ENCODE measurements at regions not wholly inside any gene's neighbourhood (a gene's known extent, or its start where the extent isn't known, plus 50 kb on each side); places are given as distances from the start of the nearest gene placed in this dataset.
"Not testable (repeated sequence)": the region's sequence is repeated elsewhere in the genome, so short reads cannot be mapped to it uniquely, and the experiment has no call there.

- no peaks in the 10 kb centered on the region for H3K27me3 Mint-ChIP-seq
- H3K4me1 Mint-ChIP-seq: no peaks in the 10 kb centered on the region
Observed at GRCh38 chr5:104845541-104845940, 1283.0 kb upstream of the NUDT12 start.

GRCh38 chr5:104843822-104844221 is 1281.2 kb upstream of the NUDT12 start:
- ATAC-seq: no peak
- H3K27me3 Mint-ChIP-seq: no peaks in the 10 kb centered on the region
- DNase-seq: no peak
- no peak overlapping the region for H3K4me3 Mint-ChIP-seq
- H3K27ac Mint-ChIP-seq: no peak overlapping the region
- H3K4me1 Mint-ChIP-seq: no peaks in the 10 kb centered on the region
- no peaks in the 10 kb centered on the region for H3K9me3 Mint-ChIP-seq
- H3K36me3 Mint-ChIP-seq (ENCODE audit: low read depth): no peaks in the 10 kb centered on the region

More at GRCh38 chr5:104845541-104845940, 1283.0 kb upstream of the NUDT12 start:
- H3K36me3 Mint-ChIP-seq (ENCODE audit: low read depth): no peaks in the 10 kb centered on the region
- ATAC-seq: no peak
- no peak overlapping the region for H3K27ac Mint-ChIP-seq
- no peak for DNase-seq
- H3K9me3 Mint-ChIP-seq: no peaks in the 10 kb centered on the region
- no peak overlapping the region for H3K4me3 Mint-ChIP-seq

GRCh38 chr5:104840284-104840683 is 1277.7 kb upstream of the NUDT12 start:
- H3K4me1 Mint-ChIP-seq: no peaks in the 10 kb centered on the region
- H3K27ac Mint-ChIP-seq: no peak overlapping the region
- ATAC-seq (no peak), DNase-seq (no peak)
- H3K27me3 Mint-ChIP-seq: no peaks in the 10 kb centered on the region
- H3K36me3 Mint-ChIP-seq (ENCODE audit: low read depth): no peaks in the 10 kb centered on the region
- no peaks in the 10 kb centered on the region for H3K9me3 Mint-ChIP-seq
- no peak overlapping the region for H3K4me3 Mint-ChIP-seq

GRCh38 chr5:104831515-104831914 is 1268.9 kb upstream of the NUDT12 start:
- not testable (repeated sequence) for H3K4me3 Mint-ChIP-seq; H3K4me1 Mint-ChIP-seq; ATAC-seq; H3K27me3 Mint-ChIP-seq; DNase-seq; H3K36me3 Mint-ChIP-seq (ENCODE audit: low read depth); H3K27ac Mint-ChIP-seq
- H3K9me3 Mint-ChIP-seq: peaks cover 20% of the 10 kb centered on the region

- Mint-ChIP-seq H3K27ac (no peak overlapping the region), H3K4me3 (no peak overlapping the region), H3K36me3 (ENCODE audit: low read depth) (no peaks in the 10 kb centered on the region), H3K4me1 (no peaks in the 10 kb centered on the region), H3K9me3 (no peaks in the 10 kb centered on the region), H3K27me3 (no peaks in the 10 kb centered on the region)
- DNase-seq: no peak
- no peak for ATAC-seq
Observed at GRCh38 chr5:104821606-104822005, 1259.0 kb upstream of the NUDT12 start.

- no peaks in the 10 kb centered on the region for H3K36me3 Mint-ChIP-seq (ENCODE audit: low read depth)
- H3K4me1 Mint-ChIP-seq: no peaks in the 10 kb centered on the region
- H3K9me3 Mint-ChIP-seq: no peaks in the 10 kb centered on the region
- no peaks in the 10 kb centered on the region for H3K27me3 Mint-ChIP-seq
- no peak overlapping the region for H3K27ac Mint-ChIP-seq
- DNase-seq: no peak
- no peak overlapping the region for H3K4me3 Mint-ChIP-seq
- ATAC-seq: no peak
Observed at GRCh38 chr5:104817127-104817526, 1254.5 kb upstream of the NUDT12 start.

- H3K27ac Mint-ChIP-seq: no peak overlapping the region
- H3K36me3 Mint-ChIP-seq (ENCODE audit: low read depth): no peaks in the 10 kb centered on the region
- H3K4me3 Mint-ChIP-seq: no peak overlapping the region
- no peaks in the 10 kb centered on the region for H3K27me3 Mint-ChIP-seq
- no peak for DNase-seq
- H3K4me1 Mint-ChIP-seq: no peaks in the 10 kb centered on the region
- H3K9me3 Mint-ChIP-seq: peaks cover 5% of the 10 kb centered on the region
- ATAC-seq: no peak
Observed at GRCh38 chr5:104815212-104815611, 1252.6 kb upstream of the NUDT12 start.

GRCh38 chr5:104800440-104801048 is 1238.0 kb upstream of the NUDT12 start:
- H3K4me3 Mint-ChIP-seq: no peak overlapping the region
- H3K9me3 Mint-ChIP-seq: peaks cover 8% of the 10 kb centered on the region
- no peaks in the 10 kb centered on the region for H3K4me1 Mint-ChIP-seq
- H3K27me3 Mint-ChIP-seq: no peaks in the 10 kb centered on the region
- H3K36me3 Mint-ChIP-seq (ENCODE audit: low read depth): no peaks in the 10 kb centered on the region
- ATAC-seq (no peak), DNase-seq (no peak)
- no peak overlapping the region for H3K27ac Mint-ChIP-seq

- H3K36me3 Mint-ChIP-seq (ENCODE audit: low read depth): no peaks in the 10 kb centered on the region
- no peaks in the 10 kb centered on the region for H3K27me3 Mint-ChIP-seq
- no peak for DNase-seq
- no peak overlapping the region for H3K4me3 Mint-ChIP-seq
- no peaks in the 10 kb centered on the region for H3K4me1 Mint-ChIP-seq
- no peak overlapping the region for H3K27ac Mint-ChIP-seq
- ATAC-seq: no peak
- peaks cover 13% of the 10 kb centered on the region for H3K9me3 Mint-ChIP-seq
Observed at GRCh38 chr5:104793755-104794080, 1231.1 kb upstream of the NUDT12 start.

- no peak overlapping the region for H3K27ac Mint-ChIP-seq
- DNase-seq (no peak), ATAC-seq (no peak)
- H3K4me3 Mint-ChIP-seq: no peak overlapping the region
- H3K4me1 Mint-ChIP-seq: no peaks in the 10 kb centered on the region
- no peaks in the 10 kb centered on the region for H3K27me3 Mint-ChIP-seq
- no peaks in the 10 kb centered on the region for H3K36me3 Mint-ChIP-seq (ENCODE audit: low read depth)
- H3K9me3 Mint-ChIP-seq: peaks cover 13% of the 10 kb centered on the region
Observed at GRCh38 chr5:104793031-104793754, 1230.6 kb upstream of the NUDT12 start.

- no peaks in the 10 kb centered on the region for H3K36me3 Mint-ChIP-seq (ENCODE audit: low read depth)
- no peak for DNase-seq
- peaks cover 30% of the 10 kb centered on the region for H3K9me3 Mint-ChIP-seq
Observed at GRCh38 chr5:104789366-104789765, 1226.8 kb upstream of the NUDT12 start.

GRCh38 chr5:104785097-104785496 is 1222.5 kb upstream of the NUDT12 start:
- no peak overlapping the region for H3K4me3 Mint-ChIP-seq
- DNase-seq (no peak), ATAC-seq (no peak)
- H3K36me3 Mint-ChIP-seq (ENCODE audit: low read depth): no peaks in the 10 kb centered on the region
- H3K27ac Mint-ChIP-seq: no peak overlapping the region
- no peaks in the 10 kb centered on the region for H3K27me3 Mint-ChIP-seq
- no peaks in the 10 kb centered on the region for H3K4me1 Mint-ChIP-seq
- peaks cover 31% of the 10 kb centered on the region for H3K9me3 Mint-ChIP-seq

More at GRCh38 chr5:104789366-104789765, 1226.8 kb upstream of the NUDT12 start:
- Mint-ChIP-seq H3K4me3 (no peak overlapping the region), H3K27ac (no peak overlapping the region), H3K4me1 (no peaks in the 10 kb centered on the region), H3K27me3 (no peaks in the 10 kb centered on the region)
- ATAC-seq: no peak

GRCh38 chr5:104774372-104774771 is 1211.8 kb upstream of the NUDT12 start:
- Mint-ChIP-seq H3K4me3 (no peak overlapping the region), H3K36me3 (ENCODE audit: low read depth) (no peaks in the 10 kb centered on the region), H3K27ac (no peak overlapping the region), H3K27me3 (no peaks in the 10 kb centered on the region), H3K9me3 (peaks cover 5% of the 10 kb centered on the region), H3K4me1 (no peaks in the 10 kb centered on the region)
- ATAC-seq (no peak), DNase-seq (no peak)

- no peak overlapping the region for H3K27ac Mint-ChIP-seq
- no peak overlapping the region for H3K4me3 Mint-ChIP-seq
- peaks cover 18% of the 10 kb centered on the region for H3K9me3 Mint-ChIP-seq
- ATAC-seq (no peak), DNase-seq (no peak)
- H3K36me3 Mint-ChIP-seq (ENCODE audit: low read depth): no peaks in the 10 kb centered on the region
- H3K4me1 Mint-ChIP-seq: no peaks in the 10 kb centered on the region
- H3K27me3 Mint-ChIP-seq: no peaks in the 10 kb centered on the region
Observed at GRCh38 chr5:104764197-104764596, 1201.6 kb upstream of the NUDT12 start.

- no peak for DNase-seq
- Mint-ChIP-seq H3K27me3 (no peaks in the 10 kb centered on the region), H3K27ac (no peak overlapping the region), H3K4me1 (no peaks in the 10 kb centered on the region), H3K9me3 (peaks cover 22% of the 10 kb centered on the region), H3K36me3 (ENCODE audit: low read depth) (no peaks in the 10 kb centered on the region), H3K4me3 (no peak overlapping the region)
- no peak for ATAC-seq
Observed at GRCh38 chr5:104763216-104763615, 1200.6 kb upstream of the NUDT12 start.

Measured in activated naive CD8-positive, alpha-beta T cell treated with anti-CD3 and anti-CD28 coated beads, Interleukin-2, amount 50 U/mL, for 24 hours (primary cell).